Panc1 (cell line): ENCODE measurements at regions not wholly inside any gene's neighbourhood (a gene's known extent, or its start where the extent isn't known, plus 50 kb on each side); places are given as distances from the start of the nearest gene placed in this dataset.

Source experiments
- TCF7L2 ChIP-seq: IDR thresholded peaks from 2 replicates; pipeline ENCODE4 v1.6.1; 2011; ENCODE audit warnings: mild to moderate bottlenecking, low read depth, low read length, inconsistent platforms
- TF ChIP-seq, protein P1 (sequence below): fragments of 450-650 bp; IDR thresholded peaks from 2 replicates; pipeline ENCODE4 v1.5.1; 2017; ENCODE audit warnings: mild to moderate bottlenecking

- TF ChIP-seq, protein P1, sequence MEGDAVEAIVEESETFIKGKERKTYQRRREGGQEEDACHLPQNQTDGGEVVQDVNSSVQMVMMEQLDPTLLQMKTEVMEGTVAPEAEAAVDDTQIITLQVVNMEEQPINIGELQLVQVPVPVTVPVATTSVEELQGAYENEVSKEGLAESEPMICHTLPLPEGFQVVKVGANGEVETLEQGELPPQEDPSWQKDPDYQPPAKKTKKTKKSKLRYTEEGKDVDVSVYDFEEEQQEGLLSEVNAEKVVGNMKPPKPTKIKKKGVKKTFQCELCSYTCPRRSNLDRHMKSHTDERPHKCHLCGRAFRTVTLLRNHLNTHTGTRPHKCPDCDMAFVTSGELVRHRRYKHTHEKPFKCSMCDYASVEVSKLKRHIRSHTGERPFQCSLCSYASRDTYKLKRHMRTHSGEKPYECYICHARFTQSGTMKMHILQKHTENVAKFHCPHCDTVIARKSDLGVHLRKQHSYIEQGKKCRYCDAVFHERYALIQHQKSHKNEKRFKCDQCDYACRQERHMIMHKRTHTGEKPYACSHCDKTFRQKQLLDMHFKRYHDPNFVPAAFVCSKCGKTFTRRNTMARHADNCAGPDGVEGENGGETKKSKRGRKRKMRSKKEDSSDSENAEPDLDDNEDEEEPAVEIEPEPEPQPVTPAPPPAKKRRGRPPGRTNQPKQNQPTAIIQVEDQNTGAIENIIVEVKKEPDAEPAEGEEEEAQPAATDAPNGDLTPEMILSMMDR: no peak
- TF ChIP-seq TCF7L2: no peak
Measured at GRCh38 chr12:68094195-68094594, 65.3 kb downstream of the IFNG start.
